Coronary artery (tissue), 2 donors: ENCODE measurements at regions not wholly inside any gene's neighbourhood (a gene's known extent, or its start where the extent isn't known, plus 50 kb on each side); places are given as distances from the start of the nearest gene placed in this dataset.

ENCODE experiments used
- DNase-seq: peaks from one replicate; pipeline ENCODE4 v3.0.0-alpha.2; 2017; ENCODE audit warnings: low spot score
- H3K27ac ChIP-seq, 2 donors: fragments of 200-600 bp; sonication (generic); one replicate each; pipeline ENCODE4 v1.5.1; 2016 to 2019
- H3K4me3 ChIP-seq: fragments of 200-600 bp; sonication (generic); 2 replicates; pipeline ENCODE4 v1.5.1; 2016; ENCODE audit warnings: mild to moderate bottlenecking, moderate library complexity
- CTCF ChIP-seq: fragments of 200-600 bp; sonication (generic); IDR thresholded peaks from one replicate; pipeline ENCODE4 v1.5.1; 2019; ENCODE audit warnings: antibody characterized with exemption

- TF ChIP-seq CTCF = no peak
- Histone ChIP-seq H3K4me3 (no peak overlapping the region), H3K27ac (no peak overlapping the region)
- DNase-seq = no peak
Measured at GRCh38 chr5:119878712-119879111, 249.4 kb downstream of the FAM170A start.

- DNase-seq = no peak
- H3K4me3 ChIP-seq = no peak overlapping the region
- no peak overlapping the region for H3K27ac ChIP-seq
- TF ChIP-seq CTCF = no peak
Measured at GRCh38 chr5:119879446-119879845, 250.1 kb downstream of the FAM170A start.

GRCh38 chr5:119895066-119895465 lies 265.7 kb downstream of the FAM170A start:
- no peak overlapping the region for H3K27ac ChIP-seq
- DNase-seq = no peak
- no peak overlapping the region for H3K4me3 ChIP-seq
- no peak for TF ChIP-seq CTCF

- TF ChIP-seq CTCF = no peak
- DNase-seq = no peak
- Histone ChIP-seq H3K27ac (no peak overlapping the region), H3K4me3 (no peak overlapping the region)
Measured at GRCh38 chr5:119896826-119897536, 267.6 kb downstream of the FAM170A start.

GRCh38 chr5:119897537-119898370 lies 268.4 kb downstream of the FAM170A start:
- no peak for TF ChIP-seq CTCF
- H3K27ac ChIP-seq = no peak overlapping the region
- no peak for DNase-seq
- H3K4me3 ChIP-seq = no peak overlapping the region

GRCh38 chr5:119899981-119900380 lies 270.6 kb downstream of the FAM170A start:
- no peak for DNase-seq
- Histone ChIP-seq H3K27ac (no peak overlapping the region), H3K4me3 (no peak overlapping the region)
- TF ChIP-seq CTCF = no peak

GRCh38 chr5:119902593-119902992 lies 273.2 kb downstream of the FAM170A start:
- Histone ChIP-seq H3K27ac (no peak overlapping the region), H3K4me3 (no peak overlapping the region)
- no peak for TF ChIP-seq CTCF
- DNase-seq = no peak
